ENCODE measurements at regions not wholly inside any gene's neighbourhood (a gene's known extent, or its start where the extent isn't known, plus 50 kb on each side); places are given as distances from the start of the nearest gene placed in this dataset.

GRCh38 chr11:11755871-11756270 lies 85.9 kb upstream of the USP47 start:
- DNase-seq (ENCODE audit: low spot score): no peak

DNA sequence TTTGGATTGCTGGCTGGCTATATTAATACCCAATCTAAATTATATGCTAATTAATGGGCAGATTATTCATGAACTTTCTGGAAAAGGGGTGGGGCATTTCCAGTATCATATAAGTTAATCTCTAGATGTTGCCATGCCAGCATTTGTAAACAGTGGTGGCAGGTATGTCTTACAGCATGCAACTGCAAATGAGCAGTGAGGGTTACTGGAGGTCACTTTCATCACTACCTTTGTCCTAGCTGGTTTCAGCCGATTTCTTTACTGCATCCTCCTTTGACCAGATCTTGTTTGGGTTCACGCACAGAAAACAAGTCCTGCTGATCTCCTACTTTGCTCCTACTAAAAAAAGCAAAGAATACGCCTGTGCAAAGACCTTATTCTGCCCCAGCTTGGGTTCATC lies 89.1 kb upstream of the USP47 start:
- no peak for DNase-seq (ENCODE audit: low spot score)

DNA sequence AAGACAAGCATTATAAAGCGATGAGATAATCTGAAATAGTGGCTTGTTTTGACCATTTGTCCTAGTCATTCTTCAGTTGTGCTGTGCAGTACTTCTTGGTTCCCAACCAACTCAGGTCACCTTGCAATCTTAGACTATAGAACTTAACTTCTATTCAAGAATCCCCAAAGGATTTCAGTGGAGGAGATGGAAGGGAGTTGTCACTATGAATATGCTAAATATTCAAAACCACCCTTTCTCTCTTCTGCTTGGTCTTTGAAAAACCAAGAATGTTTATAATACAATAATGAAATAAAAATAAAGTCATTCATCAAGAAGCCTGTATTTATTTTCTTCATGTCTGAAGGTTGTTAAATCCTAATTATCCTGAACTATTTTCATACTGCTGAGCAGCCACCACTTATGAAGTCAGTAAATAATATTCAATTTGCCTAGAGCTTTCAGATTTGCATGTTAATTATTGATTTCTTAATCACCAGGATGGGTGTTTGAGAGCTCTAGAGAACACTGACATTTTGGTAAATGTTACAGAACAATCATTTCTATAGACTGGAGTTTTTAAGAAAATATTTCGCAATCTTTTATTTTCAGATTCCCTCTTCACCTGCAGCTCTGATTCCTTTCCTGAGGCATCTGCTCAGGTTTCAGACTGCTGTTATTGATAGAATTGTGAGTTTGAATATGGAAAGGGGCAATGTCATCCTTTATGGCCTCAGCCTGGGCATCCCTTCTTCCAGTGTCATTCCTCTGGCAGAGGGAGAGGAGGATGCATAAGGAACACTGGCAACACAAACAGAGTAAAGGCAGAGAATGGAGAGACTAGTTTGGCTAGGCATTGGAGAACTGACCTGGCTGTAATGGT lies 91.5 kb upstream of the USP47 start:
- DNase-seq (ENCODE audit: low spot score): no peak

DNA sequence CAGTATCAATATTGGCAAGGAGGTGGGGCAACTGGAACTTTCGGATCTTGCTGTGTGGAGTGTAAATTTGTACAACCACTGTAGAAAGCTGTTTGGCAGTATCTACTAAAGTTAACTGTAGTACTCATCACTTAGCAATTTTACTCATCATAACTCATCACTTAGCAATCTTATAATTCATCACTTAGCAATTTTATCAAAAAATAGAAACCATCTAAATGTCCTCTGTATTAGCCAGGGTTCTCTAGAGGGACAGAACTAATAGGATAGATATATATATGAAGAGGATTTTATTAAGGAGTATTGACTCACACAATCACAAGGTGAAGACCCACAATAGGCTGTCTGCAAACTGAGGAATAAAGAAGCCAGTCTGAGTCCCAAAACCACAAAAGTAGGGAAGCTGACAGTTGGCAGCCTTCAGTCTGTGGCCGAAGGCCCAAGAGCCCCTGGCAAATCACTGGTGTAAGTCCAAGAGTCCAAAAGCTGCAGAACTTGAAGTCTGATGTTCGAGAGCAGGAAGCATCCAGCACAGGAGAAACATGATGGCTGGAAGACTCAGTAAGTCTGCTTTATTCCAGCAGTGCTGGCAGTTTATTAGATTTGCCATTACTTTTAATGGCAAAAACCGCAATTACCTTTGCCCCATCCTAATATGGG lies 92.9 kb upstream of the USP47 start:
- no peak for DNase-seq (ENCODE audit: low spot score)

DNA sequence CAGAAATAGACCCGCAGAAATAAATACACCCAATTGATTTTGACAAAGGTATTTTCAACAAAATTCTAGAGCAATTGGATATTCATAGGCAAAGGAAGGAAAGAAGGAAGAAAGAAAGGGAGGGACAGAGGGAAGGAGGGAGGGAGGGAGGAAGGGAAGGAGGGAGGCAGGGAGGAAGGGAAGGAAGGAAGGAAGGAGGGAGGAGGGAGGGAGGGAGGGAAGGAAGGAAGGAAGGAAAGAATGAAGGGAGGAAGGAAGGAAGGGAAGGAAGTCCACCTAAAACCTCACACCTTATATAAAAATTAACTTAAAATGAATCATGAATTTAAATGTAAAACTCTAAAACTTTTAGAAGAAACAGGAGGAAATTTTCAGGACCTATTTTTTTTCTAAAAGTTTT lies 94.2 kb upstream of the USP47 start:
- no peak for DNase-seq (ENCODE audit: low spot score)

- DNase-seq (ENCODE audit: low spot score): no peak
These were observed 95.3 kb upstream of the USP47 start for GRCh38 chr11:11746449-11746848.

DNA sequence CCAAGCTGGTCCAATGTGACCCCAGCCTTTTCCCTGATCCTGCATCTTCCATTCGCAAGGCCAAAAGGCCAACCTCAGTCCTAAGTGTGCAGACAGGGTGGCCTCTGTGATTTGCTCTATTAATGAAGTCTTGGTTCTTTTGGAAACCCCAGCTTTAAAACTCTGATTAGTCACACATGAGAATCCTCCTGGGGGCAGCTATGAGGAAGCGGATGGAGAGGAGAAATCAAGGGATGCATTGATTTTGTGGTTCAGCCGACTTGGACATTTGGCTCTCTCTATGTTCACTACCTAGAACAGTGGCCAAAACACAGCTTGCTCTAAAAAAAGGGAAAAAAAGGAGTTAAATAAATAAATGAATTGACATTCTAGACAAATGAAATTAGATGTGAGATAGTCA lies 98.6 kb upstream of the USP47 start:
- no peak for DNase-seq (ENCODE audit: low spot score)

DNA sequence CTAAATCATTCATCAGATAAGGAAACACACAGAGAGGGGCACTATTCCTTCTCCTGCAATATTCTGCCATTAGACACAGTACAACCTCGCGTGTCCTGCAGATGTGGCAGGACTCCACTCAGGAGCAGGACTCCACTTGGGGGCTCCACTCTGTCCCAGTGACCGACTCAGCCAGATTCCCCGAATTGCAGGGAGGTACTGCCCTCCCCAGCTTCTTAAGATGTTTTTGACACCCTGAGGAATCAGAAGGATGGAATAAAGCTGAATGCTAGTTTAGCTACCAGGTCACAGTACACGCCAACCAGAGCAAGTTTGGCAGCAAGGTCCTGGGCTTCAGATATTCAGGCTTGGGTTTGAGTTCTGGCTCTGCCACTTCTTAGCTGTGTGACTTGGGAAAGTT lies 99.3 kb upstream of the USP47 start:
- DNase-seq (ENCODE audit: low spot score): no peak

DNA sequence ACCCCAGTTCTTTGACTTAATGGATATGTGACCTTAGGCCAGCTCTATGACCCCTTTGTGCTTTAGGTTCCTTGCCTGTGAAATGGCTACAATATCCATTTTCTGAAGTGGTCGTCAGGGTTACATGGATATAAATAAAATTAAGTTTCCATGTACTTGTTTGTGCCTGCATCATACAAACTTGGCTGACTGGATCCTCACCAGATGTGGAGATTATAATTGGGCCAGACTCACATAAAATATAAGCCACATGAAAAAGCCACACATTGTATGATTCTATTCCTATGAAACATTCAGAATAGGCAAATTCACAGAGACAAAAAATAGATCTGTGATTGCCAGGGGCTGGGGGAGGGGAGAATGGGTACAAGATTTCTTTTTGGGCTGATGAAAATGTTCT lies 100.9 kb upstream of the USP47 start:
- DNase-seq (ENCODE audit: low spot score): no peak

GRCh38 chr11:11740073-11740702 lies 101.6 kb upstream of the USP47 start:
- no peak for DNase-seq (ENCODE audit: low spot score)

GRCh38 chr11:11738370-11738769 lies 103.4 kb upstream of the USP47 start:
- no peak for DNase-seq (ENCODE audit: low spot score)

DNA sequence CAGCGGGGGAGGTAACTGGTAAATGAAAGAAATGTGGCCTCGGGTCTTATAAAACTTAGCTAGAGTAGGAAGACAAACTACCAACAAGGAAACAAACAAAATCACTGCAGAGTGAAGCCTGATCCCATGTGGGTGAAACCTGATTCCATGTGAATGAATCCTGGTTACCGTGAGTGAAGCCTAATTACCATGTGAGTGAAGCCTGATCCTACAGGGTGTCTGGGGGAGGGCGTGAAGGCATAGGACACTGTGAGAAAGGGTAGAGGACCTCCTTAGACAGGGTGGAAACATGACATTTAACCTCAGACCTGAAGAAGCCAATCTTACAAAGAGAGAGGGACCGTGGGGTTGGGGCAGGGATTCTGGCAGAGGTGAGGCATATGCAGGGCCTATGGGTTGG lies 106.2 kb upstream of the USP47 start:
- no peak for DNase-seq (ENCODE audit: low spot score)

DNA sequence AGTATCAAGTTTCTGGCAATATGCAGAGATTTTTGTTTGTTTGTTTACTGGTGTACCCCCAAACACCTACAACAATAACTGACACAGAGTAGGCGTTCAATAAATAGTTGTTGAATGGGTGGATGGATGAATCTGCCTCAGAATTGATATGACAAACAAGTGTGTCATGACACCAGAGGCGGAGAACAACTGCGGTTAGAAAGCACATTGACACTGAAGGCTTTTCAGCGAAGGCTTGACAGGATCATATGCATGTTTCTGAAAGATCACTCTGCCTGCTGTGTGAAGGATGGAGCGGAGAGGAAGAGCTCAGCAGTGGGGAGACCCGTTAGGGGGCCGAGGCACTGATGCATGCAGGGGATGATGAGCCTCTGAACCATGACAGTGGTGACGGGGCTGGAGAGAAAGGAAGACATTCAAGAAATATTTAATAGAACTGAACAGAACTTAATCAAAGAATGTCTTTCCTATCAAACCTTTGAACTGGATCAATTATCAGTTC lies 108.5 kb upstream of the USP47 start:
- no peak for DNase-seq (ENCODE audit: low spot score)

- no peak for DNase-seq (ENCODE audit: low spot score)
These were observed 109.7 kb upstream of the USP47 start for GRCh38 chr11:11732116-11732515.

DNA sequence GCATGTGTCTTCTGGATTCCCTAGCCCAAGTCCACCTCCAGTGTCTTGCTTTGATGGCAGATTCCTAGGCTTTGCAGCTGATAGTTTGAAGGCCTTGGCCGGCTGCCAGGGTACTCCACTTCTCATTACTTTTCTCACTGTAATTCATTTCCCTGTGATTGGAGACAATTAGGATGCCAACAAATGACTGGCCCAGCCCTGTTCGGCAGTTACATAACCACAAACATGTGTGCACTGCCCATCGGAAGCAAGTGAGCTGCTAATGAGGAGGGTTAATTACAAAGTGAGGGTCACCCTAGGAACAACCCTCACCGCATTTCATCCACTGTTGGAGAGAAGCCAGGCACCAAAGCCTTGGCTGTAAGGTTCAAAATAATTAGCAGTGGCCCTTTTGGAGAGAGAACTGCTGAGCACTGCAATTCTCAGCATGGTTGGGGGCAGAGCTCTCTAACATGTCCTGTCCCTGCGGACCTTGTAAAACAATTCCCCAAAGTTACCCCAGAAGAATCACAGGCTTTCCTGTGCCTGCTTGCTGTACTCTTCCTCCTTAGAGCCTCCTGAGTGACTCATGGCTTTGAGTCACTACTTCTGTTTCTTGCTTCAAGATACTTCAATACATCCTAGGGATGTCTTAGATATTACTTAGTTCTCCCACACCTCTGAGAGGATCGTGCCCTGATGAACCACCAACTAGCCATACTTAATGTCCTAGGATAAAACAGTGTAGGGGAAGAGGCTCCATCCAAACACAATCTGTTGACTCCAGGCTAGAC lies 109.7 kb upstream of the GALNT18 start:
- DNase-seq (ENCODE audit: low spot score): no peak

GRCh38 chr11:11728386-11728785 lies 106.6 kb upstream of the GALNT18 start:
- DNase-seq (ENCODE audit: low spot score): no peak

GRCh38 chr11:11725438-11725837 lies 103.6 kb upstream of the GALNT18 start:
- DNase-seq (ENCODE audit: low spot score): no peak

DNA sequence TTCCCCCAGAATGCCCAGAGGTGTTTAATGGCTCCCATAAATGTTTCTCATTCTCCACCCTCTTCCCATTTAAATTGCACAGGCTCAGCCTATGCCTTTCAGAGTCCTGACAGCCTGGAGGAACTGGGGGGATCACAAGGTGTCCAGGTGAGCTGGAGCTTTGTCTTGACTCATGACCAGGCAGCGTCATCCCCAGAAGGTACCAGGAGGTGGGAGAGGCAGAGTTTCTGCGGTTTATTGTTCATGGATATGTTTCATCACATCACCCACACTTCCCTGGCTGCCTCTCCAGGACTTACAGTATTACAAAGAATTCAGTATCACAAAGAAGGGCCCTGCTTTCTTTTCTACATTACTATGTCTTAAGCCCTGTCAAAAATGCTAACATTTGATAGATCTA lies 103.2 kb upstream of the GALNT18 start:
- DNase-seq (ENCODE audit: low spot score): no peak

- DNase-seq (ENCODE audit: low spot score): no peak
These were observed 101.1 kb upstream of the GALNT18 start for GRCh38 chr11:11722861-11723260.

DNA sequence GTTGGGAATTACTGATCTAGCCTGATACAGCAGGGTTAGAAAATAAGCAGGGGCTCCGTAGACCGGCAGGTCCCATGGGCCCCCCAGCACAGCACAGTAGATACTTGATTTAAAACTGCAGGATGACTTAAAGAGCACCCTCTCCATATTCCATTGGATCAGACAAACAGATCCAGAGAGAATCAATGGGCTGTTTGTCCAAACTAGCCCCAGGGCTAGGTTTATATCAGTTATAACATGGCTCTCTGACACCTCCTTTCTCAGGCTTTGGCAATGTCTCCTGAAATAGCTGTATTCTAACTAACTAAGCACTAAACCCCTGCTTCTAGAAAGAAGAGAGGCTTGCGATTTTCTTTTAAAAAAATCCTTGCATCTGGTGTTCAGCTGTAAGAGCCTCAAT lies 100.4 kb upstream of the GALNT18 start:
- DNase-seq (ENCODE audit: low spot score): no peak

DNA sequence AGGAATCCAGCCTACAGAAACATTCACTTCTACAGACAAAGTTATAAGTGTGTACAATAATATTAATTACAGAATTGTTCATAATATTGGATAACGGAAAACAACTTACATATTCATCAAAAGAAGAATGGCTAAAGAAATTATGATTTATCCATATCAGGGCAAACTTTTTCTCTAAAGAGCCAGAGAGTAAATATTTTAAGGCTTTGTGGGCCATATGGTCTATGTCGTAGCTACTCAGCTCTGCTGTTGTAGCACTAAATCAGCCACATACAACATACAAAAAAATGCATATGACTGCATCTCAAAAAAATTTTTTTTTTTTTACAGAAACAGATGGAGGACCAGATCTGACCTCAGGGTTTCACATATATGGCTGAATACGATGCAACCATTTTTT lies 96.7 kb upstream of the GALNT18 start:
- DNase-seq (ENCODE audit: low spot score): no peak

GRCh38 chr11:11717064-11717725 lies 95.4 kb upstream of the GALNT18 start:
- DNase-seq (ENCODE audit: low spot score): no peak

All from NAMALWA (cell line).